ENCODE measurements at regions not wholly inside any gene's neighbourhood (a gene's known extent, or its start where the extent isn't known, plus 50 kb on each side); places are given as distances from the start of the nearest gene placed in this dataset.

DNA sequence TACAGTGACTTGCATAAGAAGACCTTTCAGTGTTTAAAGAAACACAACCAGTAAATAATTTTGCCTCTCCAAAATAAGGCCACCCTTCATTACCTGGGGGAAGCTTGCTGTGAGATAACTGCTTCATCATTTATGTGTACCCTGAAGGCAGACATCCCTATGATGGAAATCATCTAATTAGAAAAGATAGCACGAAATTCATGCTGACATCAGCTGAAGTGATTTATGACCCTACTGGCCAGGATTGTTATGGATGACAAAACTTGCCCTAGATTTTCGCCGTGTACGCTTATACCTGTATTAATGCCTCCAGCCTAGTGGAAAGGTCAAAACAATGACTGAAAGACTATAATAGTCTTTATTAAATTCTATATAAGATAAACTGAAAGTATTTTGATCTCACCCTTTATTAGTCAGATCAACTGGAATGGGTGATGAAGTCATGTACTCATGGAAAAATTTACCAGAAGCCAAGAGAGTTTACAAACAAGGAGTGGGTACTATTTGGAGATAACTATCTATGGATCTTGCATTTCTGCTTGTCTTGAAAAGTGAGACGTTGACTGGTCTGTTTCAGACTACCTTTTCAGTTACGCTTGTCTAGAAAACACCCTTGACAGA, 114.2 kb downstream of the PPP1R3A start:
- no peak overlapping the region for H3K4me3 ChIP-seq (replicated peaks in 1 of 3; ENCODE audit: low read depth in 2 of 3, low read length in 3 of 3)
- H3K4me1 Mint-ChIP-seq: no peaks in the 10 kb centered on the region
- H4K20me1 ChIP-seq (ENCODE audit: insufficient read depth, low read length): no peaks in the 10 kb centered on the region
- 90% methylated on average over 2 of the region's 6 CpGs for WGBS (ENCODE audit: insufficient coverage)
- intact Hi-C loops (cut with micrococcal nuclease): no loop called here
- H3K4me1 ChIP-seq (ENCODE audit: control insufficient read depth in 1 of 2, insufficient read depth in 2 of 2, low read length in 2 of 2): no peaks in the 10 kb centered on the region
- no peak overlapping the region for H3K27ac ChIP-seq (ENCODE audit: low read depth in 1 of 2, low read length in 2 of 2)
- H3K79me2 ChIP-seq (ENCODE audit: insufficient read depth, low read length): no peaks in the 10 kb centered on the region
- H3K4me2 ChIP-seq (replicated peaks; ENCODE audit: extremely low read depth, low read length, poor library complexity, severe bottlenecking): no peak overlapping the region
- H3K9me3 Mint-ChIP-seq: peaks cover 0 to 2% (median 0%) of the 10 kb centered on the region in 7 donors
- H3K27me3 Mint-ChIP-seq (ENCODE audit: low read depth in 3 of 3): peaks cover 0 to 2% (median 0%) of the 10 kb centered on the region in 3 donors
- H3K27ac Mint-ChIP-seq: no peak overlapping the region
- TF ChIP-seq, protein P1, sequence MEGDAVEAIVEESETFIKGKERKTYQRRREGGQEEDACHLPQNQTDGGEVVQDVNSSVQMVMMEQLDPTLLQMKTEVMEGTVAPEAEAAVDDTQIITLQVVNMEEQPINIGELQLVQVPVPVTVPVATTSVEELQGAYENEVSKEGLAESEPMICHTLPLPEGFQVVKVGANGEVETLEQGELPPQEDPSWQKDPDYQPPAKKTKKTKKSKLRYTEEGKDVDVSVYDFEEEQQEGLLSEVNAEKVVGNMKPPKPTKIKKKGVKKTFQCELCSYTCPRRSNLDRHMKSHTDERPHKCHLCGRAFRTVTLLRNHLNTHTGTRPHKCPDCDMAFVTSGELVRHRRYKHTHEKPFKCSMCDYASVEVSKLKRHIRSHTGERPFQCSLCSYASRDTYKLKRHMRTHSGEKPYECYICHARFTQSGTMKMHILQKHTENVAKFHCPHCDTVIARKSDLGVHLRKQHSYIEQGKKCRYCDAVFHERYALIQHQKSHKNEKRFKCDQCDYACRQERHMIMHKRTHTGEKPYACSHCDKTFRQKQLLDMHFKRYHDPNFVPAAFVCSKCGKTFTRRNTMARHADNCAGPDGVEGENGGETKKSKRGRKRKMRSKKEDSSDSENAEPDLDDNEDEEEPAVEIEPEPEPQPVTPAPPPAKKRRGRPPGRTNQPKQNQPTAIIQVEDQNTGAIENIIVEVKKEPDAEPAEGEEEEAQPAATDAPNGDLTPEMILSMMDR (IDR thresholded peaks at IDR 0.05): no peak
- H3K36me3 ChIP-seq (replicated peaks in 1 of 2; ENCODE audit: control insufficient read depth in 1 of 2, insufficient read depth in 2 of 2, low read length in 2 of 2): no peaks in the 10 kb centered on the region
- no peaks in the 10 kb centered on the region for H3K27me3 ChIP-seq (ENCODE audit: control insufficient read depth in 2 of 2, insufficient read depth in 2 of 2, low read length in 2 of 2)
- no peak overlapping the region for H2AFZ ChIP-seq (ENCODE audit: insufficient read depth, low read depth, low read length, poor library complexity, severe bottlenecking)
- H3K36me3 Mint-ChIP-seq: no peaks in the 10 kb centered on the region
- no peak for DNase-seq
- H3K4me3 Mint-ChIP-seq: no peak overlapping the region
- no peak overlapping the region for H3K9ac ChIP-seq (ENCODE audit: insufficient read depth, low read length, poor library complexity, severe bottlenecking)
- no peaks in the 10 kb centered on the region for H3K9me3 ChIP-seq (replicated peaks in 1 of 2; ENCODE audit: control insufficient read depth in 1 of 2, insufficient read depth in 1 of 2, low read length in 2 of 2)

DNA sequence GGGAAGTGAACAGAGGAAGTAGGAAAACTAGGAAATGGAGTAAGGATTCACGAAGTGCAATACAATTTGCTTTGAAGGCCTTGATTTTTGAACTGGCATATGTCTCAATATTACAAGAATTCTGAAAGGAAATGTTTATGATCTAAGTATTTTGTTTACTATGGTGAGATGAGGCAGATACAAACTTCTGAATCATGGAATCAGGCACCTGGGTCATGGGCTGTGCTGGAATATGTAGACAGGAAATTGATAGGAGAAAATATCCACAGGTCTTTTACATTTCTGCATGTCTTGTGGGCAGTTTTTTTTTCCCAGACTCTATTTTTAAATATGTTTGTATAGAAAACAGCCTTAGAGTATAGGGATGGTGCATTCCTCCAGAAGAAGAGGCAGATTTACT, 117.1 kb downstream of the PPP1R3A start:
- H3K4me3 Mint-ChIP-seq: no peak overlapping the region
- TF ChIP-seq, protein P1 (IDR thresholded peaks at IDR 0.05): no peak
- Histone ChIP-seq H3K9me3 (replicated peaks in 1 of 2; ENCODE audit: control insufficient read depth in 1 of 2, insufficient read depth in 1 of 2, low read length in 2 of 2) (no peaks in the 10 kb centered on the region), H3K9ac (ENCODE audit: insufficient read depth, low read length, poor library complexity, severe bottlenecking) (no peak overlapping the region), H3K36me3 (replicated peaks in 1 of 2; ENCODE audit: control insufficient read depth in 1 of 2, insufficient read depth in 2 of 2, low read length in 2 of 2) (no peaks in the 10 kb centered on the region), H3K79me2 (ENCODE audit: insufficient read depth, low read length) (no peaks in the 10 kb centered on the region), H3K4me3 (replicated peaks in 1 of 3; ENCODE audit: low read depth in 2 of 3, low read length in 3 of 3) (no peak overlapping the region), H4K20me1 (ENCODE audit: insufficient read depth, low read length) (no peaks in the 10 kb centered on the region), H3K4me2 (replicated peaks; ENCODE audit: extremely low read depth, low read length, poor library complexity, severe bottlenecking) (no peak overlapping the region), H3K27me3 (ENCODE audit: control insufficient read depth in 2 of 2, insufficient read depth in 2 of 2, low read length in 2 of 2) (no peaks in the 10 kb centered on the region), H3K27ac (ENCODE audit: low read depth in 1 of 2, low read length in 2 of 2) (no peak overlapping the region), H3K4me1 (ENCODE audit: control insufficient read depth in 1 of 2, insufficient read depth in 2 of 2, low read length in 2 of 2) (peaks cover 0 to under 1% of the 10 kb centered on the region in 2 donors), H2AFZ (ENCODE audit: insufficient read depth, low read depth, low read length, poor library complexity, severe bottlenecking) (no peak overlapping the region)
- H3K36me3 Mint-ChIP-seq: no peaks in the 10 kb centered on the region
- peaks cover 0 to 2% (median 0%) of the 10 kb centered on the region in 7 donors for H3K9me3 Mint-ChIP-seq
- 75% methylated on average over 1 of the region's 1 CpG for WGBS (ENCODE audit: insufficient coverage)
- no peaks in the 10 kb centered on the region for H3K27me3 Mint-ChIP-seq (ENCODE audit: low read depth in 3 of 3)
- H3K4me1 Mint-ChIP-seq: peaks cover under 1% of the 10 kb centered on the region
- no peak overlapping the region for H3K27ac Mint-ChIP-seq
- DNase-seq: no peak
- intact Hi-C loops (cut with micrococcal nuclease): no loop called here

Measured in CD14-positive monocyte (primary cell).